ENCODE measurements at regions not wholly inside any gene's neighbourhood (a gene's known extent, or its start where the extent isn't known, plus 50 kb on each side); places are given as distances from the start of the nearest gene placed in this dataset.

GRCh38 chr6:156029286-156029985 is 573.8 kb upstream of the NOX3 start:
- FAIRE-seq = no peak

- FAIRE-seq = no peak
Measured at GRCh38 chr6:156028335-156029131, 572.9 kb upstream of the NOX3 start.

- no peak for FAIRE-seq
Measured at GRCh38 chr6:156027248-156027626, 571.6 kb upstream of the NOX3 start.

- no peak for FAIRE-seq
Measured at GRCh38 chr6:156026486-156027247, 571.0 kb upstream of the NOX3 start.

GRCh38 chr6:156024339-156024738 is 568.7 kb upstream of the NOX3 start:
- FAIRE-seq = no peak

- no peak for FAIRE-seq
Measured at GRCh38 chr6:156021746-156022396, 566.2 kb upstream of the NOX3 start.

- FAIRE-seq = no peak
Measured at GRCh38 chr6:156017838-156018237, 562.2 kb upstream of the NOX3 start.

- no peak for FAIRE-seq
Measured at GRCh38 chr6:156016186-156016976, 560.7 kb upstream of the NOX3 start.

GRCh38 chr6:156013155-156013554 is 557.5 kb upstream of the NOX3 start:
- no peak for FAIRE-seq

GRCh38 chr6:156009656-156010055 is 554.0 kb upstream of the NOX3 start:
- FAIRE-seq = no peak

GRCh38 chr6:156004796-156005195 is 549.2 kb upstream of the NOX3 start:
- FAIRE-seq = no peak

GRCh38 chr6:155996151-155996550 is 540.5 kb upstream of the NOX3 start:
- no peak for FAIRE-seq

GRCh38 chr6:155995281-155995680 is 539.6 kb upstream of the NOX3 start:
- FAIRE-seq = no peak

GRCh38 chr6:155994086-155994485 is 538.4 kb upstream of the NOX3 start:
- no peak for FAIRE-seq

- no peak for FAIRE-seq
Measured at GRCh38 chr6:155993240-155993639, 537.6 kb upstream of the NOX3 start.

- FAIRE-seq = no peak
Measured at GRCh38 chr6:155985660-155986138, 530.1 kb upstream of the NOX3 start.

- FAIRE-seq = no peak
Measured at GRCh38 chr6:155980768-155981079, 525.1 kb upstream of the NOX3 start.

- FAIRE-seq = no peak
Measured at GRCh38 chr6:155980014-155980767, 524.6 kb upstream of the NOX3 start.

GRCh38 chr6:155975506-155975905 is 519.9 kb upstream of the NOX3 start:
- no peak for FAIRE-seq

GRCh38 chr6:155974811-155975323 is 519.2 kb upstream of the NOX3 start:
- FAIRE-seq = peak; percentile 70

GRCh38 chr6:155974359-155974758 is 518.7 kb upstream of the NOX3 start:
- no peak for FAIRE-seq

All from endometrium (tissue), 2 donors.